Body of pancreas (tissue), 4 donors: ENCODE measurements at regions not wholly inside any gene's neighbourhood (a gene's known extent, or its start where the extent isn't known, plus 50 kb on each side); places are given as distances from the start of the nearest gene placed in this dataset.

Experiments
- POLR2A ChIP-seq, 3 donors: fragments of 450-650 bp; IDR thresholded peaks; one replicate each; pipeline ENCODE4 v1.6.1; 2016; ENCODE audit warnings: antibody characterized with exemption in 3 of 3, mild to moderate bottlenecking in 2 of 3
- TF ChIP-seq, protein P1 (sequence below), 7 experiments: fragments of 450-650 bp in 4 of 7; fragments of 200-600 bp in 3 of 7; sonication (generic) in 3 of 7; IDR thresholded peaks; one replicate each; pipeline ENCODE4 v1.5.1; 2016 to 2019; ENCODE audit warnings: antibody characterized with exemption in 7 of 7

DNA sequence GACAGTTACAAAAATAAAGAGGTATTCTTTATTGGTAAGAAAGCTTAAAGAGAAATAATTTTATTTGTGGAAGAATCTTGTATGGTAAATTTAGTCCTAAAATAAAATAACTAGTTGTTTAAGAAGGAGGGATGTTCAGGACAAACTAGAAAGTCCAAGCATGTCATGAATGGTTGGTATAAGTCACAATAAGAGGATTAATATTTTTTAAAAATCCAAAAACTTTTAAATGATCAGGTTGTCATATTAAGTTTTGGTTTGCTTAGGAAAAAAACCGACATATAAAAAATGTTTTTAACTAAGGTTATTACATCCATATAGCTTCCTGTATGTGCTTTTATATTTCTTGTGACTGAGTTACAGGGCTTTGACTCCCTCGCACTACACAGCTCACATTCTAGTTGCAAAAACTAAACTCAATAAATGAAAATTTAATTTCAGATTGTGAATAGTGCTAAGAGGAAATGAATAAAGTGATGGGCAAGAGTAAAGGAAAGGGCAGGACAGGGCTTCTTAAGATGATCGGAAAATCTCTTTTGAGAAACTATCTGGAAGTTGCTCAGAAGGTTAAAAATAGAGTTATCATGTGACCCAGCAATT lies 80.7 kb upstream of the METAP2 start:
- no peak for TF ChIP-seq POLR2A (IDR thresholded peaks at IDR 0.05)
- TF ChIP-seq, protein P1, sequence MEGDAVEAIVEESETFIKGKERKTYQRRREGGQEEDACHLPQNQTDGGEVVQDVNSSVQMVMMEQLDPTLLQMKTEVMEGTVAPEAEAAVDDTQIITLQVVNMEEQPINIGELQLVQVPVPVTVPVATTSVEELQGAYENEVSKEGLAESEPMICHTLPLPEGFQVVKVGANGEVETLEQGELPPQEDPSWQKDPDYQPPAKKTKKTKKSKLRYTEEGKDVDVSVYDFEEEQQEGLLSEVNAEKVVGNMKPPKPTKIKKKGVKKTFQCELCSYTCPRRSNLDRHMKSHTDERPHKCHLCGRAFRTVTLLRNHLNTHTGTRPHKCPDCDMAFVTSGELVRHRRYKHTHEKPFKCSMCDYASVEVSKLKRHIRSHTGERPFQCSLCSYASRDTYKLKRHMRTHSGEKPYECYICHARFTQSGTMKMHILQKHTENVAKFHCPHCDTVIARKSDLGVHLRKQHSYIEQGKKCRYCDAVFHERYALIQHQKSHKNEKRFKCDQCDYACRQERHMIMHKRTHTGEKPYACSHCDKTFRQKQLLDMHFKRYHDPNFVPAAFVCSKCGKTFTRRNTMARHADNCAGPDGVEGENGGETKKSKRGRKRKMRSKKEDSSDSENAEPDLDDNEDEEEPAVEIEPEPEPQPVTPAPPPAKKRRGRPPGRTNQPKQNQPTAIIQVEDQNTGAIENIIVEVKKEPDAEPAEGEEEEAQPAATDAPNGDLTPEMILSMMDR (IDR thresholded peaks at IDR 0.05) = no peak
